GM23248 (cell line): ENCODE measurements at regions not wholly inside any gene's neighbourhood (a gene's known extent, or its start where the extent isn't known, plus 50 kb on each side); places are given as distances from the start of the nearest gene placed in this dataset.
A peak's percentile ranks its signal among the peaks of the same experiment; 100 is the strongest.

Experiments
- DNase-seq: peaks from one replicate; pipeline ENCODE4 v3.0.0-alpha.2; 2015
- H2AFZ ChIP-seq: fragments of 200-600 bp; sonication (generic); 2 replicates; pipeline ENCODE4 v1.6.1; 2016; ENCODE audit warnings: antibody characterized with exemption
- H3F3A ChIP-seq: fragments of 200-600 bp; sonication (generic); 2 replicates; pipeline ENCODE4 v1.6.1; 2016; ENCODE audit warnings: mild to moderate bottlenecking, antibody characterized with exemption, mixed run types; ENCODE audit not compliant: insufficient read depth
- H3K27ac ChIP-seq: fragments of 200-600 bp; sonication (generic); 2 replicates; pipeline ENCODE4 v1.5.1; 2016; ENCODE audit warnings: mild to moderate bottlenecking
- H3K27me3 ChIP-seq: fragments of 200-600 bp; sonication (generic); replicated peaks from 2 replicates; pipeline ENCODE4 v1.6.1; 2016; ENCODE audit warnings: mild to moderate bottlenecking; ENCODE audit not compliant: insufficient read depth
- H3K36me3 ChIP-seq: fragments of 200-600 bp; sonication (generic); 2 replicates; pipeline ENCODE4 v1.6.1; 2016; ENCODE audit warnings: low read depth, mild to moderate bottlenecking
- H3K4me1 ChIP-seq: fragments of 200-600 bp; sonication (generic); 2 replicates; pipeline ENCODE4 v1.6.1; 2016; ENCODE audit warnings: mild to moderate bottlenecking; ENCODE audit not compliant: insufficient read depth
- H3K4me2 ChIP-seq: fragments of 200-600 bp; sonication (generic); one replicate; pipeline ENCODE4 v1.6.1; 2016; ENCODE audit warnings: mild to moderate bottlenecking; ENCODE audit not compliant: unreplicated experiment
- H3K4me3 ChIP-seq: fragments of 200-600 bp; sonication (generic); 2 replicates; pipeline ENCODE4 v1.5.1; 2016; ENCODE audit warnings: mild to moderate bottlenecking
- H3K79me2 ChIP-seq: fragments of 200-600 bp; sonication (generic); 2 replicates; pipeline ENCODE4 v1.6.1; 2016; ENCODE audit warnings: mild to moderate bottlenecking; ENCODE audit not compliant: insufficient read depth
- H3K9ac ChIP-seq: fragments of 200-600 bp; sonication (generic); 2 replicates; pipeline ENCODE4 v1.6.1; 2016; ENCODE audit warnings: mild to moderate bottlenecking
- H3K9me2 ChIP-seq: fragments of 200-600 bp; sonication (generic); 2 replicates; pipeline ENCODE4 v1.6.1; 2016; ENCODE audit warnings: mixed run types, mild to moderate bottlenecking, moderate library complexity; ENCODE audit not compliant: insufficient read depth
- H3K9me3 ChIP-seq: fragments of 200-600 bp; sonication (generic); one replicate; pipeline ENCODE4 v1.6.1; 2017; ENCODE audit warnings: low read depth
- H4K20me1 ChIP-seq: fragments of 200-600 bp; sonication (generic); 2 replicates; pipeline ENCODE4 v1.6.0; 2016; ENCODE audit not compliant: insufficient read depth
- EZH2 ChIP-seq: fragments of 200-600 bp; sonication (generic); IDR thresholded peaks from 2 replicates; pipeline ENCODE4 v1.6.1; 2018; ENCODE audit warnings: antibody characterized with exemption, mild to moderate bottlenecking; ENCODE audit not compliant: insufficient read depth, poor library complexity, severe bottlenecking
- EZH2phosphoT487 ChIP-seq: fragments of 200-600 bp; sonication (generic); IDR thresholded peaks from 2 replicates; pipeline ENCODE4 v1.6.1; 2018; ENCODE audit warnings: antibody characterized with exemption, moderate library complexity, mild to moderate bottlenecking, low read depth; ENCODE audit not compliant: insufficient read depth
- WGBS, 2 experiments: methylation state at CpG; one replicate each; pipeline ENCODE4 v1.1.6; 2015 to 2017; ENCODE audit warnings: low lambda C conversion rate in 2 of 2, low coverage in 1 of 2; ENCODE audit errors: missing lambda C conversion rate in 2 of 2; 5-methylcytosine and 5-hydroxymethylcytosine counted together
- in situ Hi-C: fragments of 300-500 bp; cut with MboI; formaldehyde crosslinking; loops from 2 replicates; pipeline ENCODE4 v1.15.0; 2020

GRCh38 chr6:104558746-104559145, 301.0 kb downstream of the HACE1 start:
- no peaks in the 10 kb centered on the region for H3K79me2 ChIP-seq
- DNase-seq, result peak; percentile 22
- in situ Hi-C loops, result no loop called here

GRCh38 chr6:104548297-104548696, 311.4 kb downstream of the HACE1 start:
- Histone ChIP-seq H3F3A (no peaks in the 10 kb centered on the region), H3K4me2 (no peak overlapping the region), H3K9ac (no peak overlapping the region), H4K20me1 (no peaks in the 10 kb centered on the region), H3K27ac (no peak overlapping the region), H3K9me3 (no peaks in the 10 kb centered on the region), H2AFZ (no peak overlapping the region), H3K27me3 (no peaks in the 10 kb centered on the region), H3K36me3 (no peaks in the 10 kb centered on the region), H3K79me2 (no peaks in the 10 kb centered on the region), H3K4me1 (no peaks in the 10 kb centered on the region), H3K9me2 (no peaks in the 10 kb centered on the region), H3K4me3 (no peak overlapping the region)
- no peak for DNase-seq
- TF ChIP-seq EZH2phosphoT487 (no peak), EZH2 (no peak)
- WGBS, 2 experiments, result 32 to 36% methylated on average over 4 of the region's 4 CpGs
- in situ Hi-C loops, result no loop called here

More at GRCh38 chr6:104558746-104559145, 301.0 kb downstream of the HACE1 start:
- no peak overlapping the region for H3K27ac ChIP-seq
- no peaks in the 10 kb centered on the region for H3K36me3 ChIP-seq
- no peaks in the 10 kb centered on the region for H3K4me1 ChIP-seq
- no peak overlapping the region for H2AFZ ChIP-seq
- TF ChIP-seq EZH2phosphoT487 (no peak), EZH2 (no peak)
- H3K9ac ChIP-seq, result no peak overlapping the region
- no peak overlapping the region for H3K4me2 ChIP-seq
- H3K4me3 ChIP-seq, result no peak overlapping the region
- H3K9me3 ChIP-seq, result no peaks in the 10 kb centered on the region
- no peaks in the 10 kb centered on the region for H3K9me2 ChIP-seq
- H3K27me3 ChIP-seq, result no peaks in the 10 kb centered on the region
- 17 to 21% methylated on average over 3 of the region's 3 CpGs for WGBS, 2 experiments
- H4K20me1 ChIP-seq, result no peaks in the 10 kb centered on the region
- no peaks in the 10 kb centered on the region for H3F3A ChIP-seq

- peaks cover 3% of the 10 kb centered on the region; the same call in 1 of the 2 replicates for H3K4me1 ChIP-seq
- DNase-seq, result no peak
- H3K36me3 ChIP-seq, result no peaks in the 10 kb centered on the region
- H3K4me2 ChIP-seq, result no peak overlapping the region
- TF ChIP-seq EZH2phosphoT487 (no peak), EZH2 (no peak)
- H4K20me1 ChIP-seq, result no peaks in the 10 kb centered on the region
- no peak overlapping the region for H3K27ac ChIP-seq
- WGBS, 2 experiments, result 39 to 68% methylated on average over 1 of the region's 1 CpG
- in situ Hi-C loops, result no loop called here
- no peaks in the 10 kb centered on the region for H3F3A ChIP-seq
- no peak overlapping the region for H2AFZ ChIP-seq
- no peaks in the 10 kb centered on the region for H3K79me2 ChIP-seq
- peaks cover 5% of the 10 kb centered on the region; the same call in 1 of the 2 replicates for H3K27me3 ChIP-seq
- no peak overlapping the region for H3K4me3 ChIP-seq
- H3K9me3 ChIP-seq, result no peaks in the 10 kb centered on the region
- no peak overlapping the region for H3K9ac ChIP-seq
- H3K9me2 ChIP-seq, result no peaks in the 10 kb centered on the region
Measured at GRCh38 chr6:104541411-104541810, 318.3 kb downstream of the HACE1 start.

DNA sequence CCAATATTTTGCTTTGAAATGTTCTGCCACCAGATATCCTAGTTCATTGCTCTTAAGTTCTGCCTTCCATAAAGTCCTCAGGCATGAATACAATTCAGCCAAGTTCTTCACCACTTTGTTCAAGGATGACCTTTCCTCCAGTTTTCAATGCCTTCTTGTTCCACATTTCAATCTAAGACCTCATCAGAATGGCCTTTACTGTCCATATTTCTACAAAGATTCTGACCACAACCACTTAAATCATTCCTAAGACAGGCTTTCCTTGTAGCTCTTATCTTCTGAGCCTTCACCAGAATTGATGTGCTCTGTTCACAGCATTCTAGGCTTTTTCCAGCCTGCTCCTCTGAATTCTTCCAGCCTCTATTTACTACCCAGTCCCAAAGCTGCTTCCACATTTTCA, 319.0 kb downstream of the HACE1 start:
- Histone ChIP-seq H3K4me3 (no peak overlapping the region), H3F3A (no peaks in the 10 kb centered on the region), H3K36me3 (no peaks in the 10 kb centered on the region), H3K4me2 (no peak overlapping the region), H3K27me3 (peaks cover 5% of the 10 kb centered on the region; the same call in 1 of the 2 replicates), H3K4me1 (peaks cover 3% of the 10 kb centered on the region; the same call in 1 of the 2 replicates), H2AFZ (no peak overlapping the region), H3K79me2 (no peaks in the 10 kb centered on the region), H4K20me1 (no peaks in the 10 kb centered on the region), H3K9me2 (no peaks in the 10 kb centered on the region), H3K9ac (no peak overlapping the region), H3K9me3 (no peaks in the 10 kb centered on the region), H3K27ac (no peak overlapping the region)
- in situ Hi-C loops, result no loop called here
- TF ChIP-seq EZH2phosphoT487 (no peak), EZH2 (no peak)
- DNase-seq, result peak; percentile 28

- H3K27ac ChIP-seq, result no peak overlapping the region
- no peak overlapping the region for H3K4me3 ChIP-seq
- no peaks in the 10 kb centered on the region for H3K9me3 ChIP-seq
- H3K27me3 ChIP-seq, result peaks cover 5% of the 10 kb centered on the region; the same call in 1 of the 2 replicates
- no peak for DNase-seq
- H3K9ac ChIP-seq, result no peak overlapping the region
- no peak for TF ChIP-seq EZH2phosphoT487
- TF ChIP-seq EZH2, result no peak
- no peaks in the 10 kb centered on the region for H3F3A ChIP-seq
- no peaks in the 10 kb centered on the region for H3K79me2 ChIP-seq
- no peak overlapping the region for H2AFZ ChIP-seq
- no peaks in the 10 kb centered on the region for H4K20me1 ChIP-seq
- H3K9me2 ChIP-seq, result no peaks in the 10 kb centered on the region
- H3K36me3 ChIP-seq, result no peaks in the 10 kb centered on the region
- peaks cover 3% of the 10 kb centered on the region; the same call in 1 of the 2 replicates for H3K4me1 ChIP-seq
- no peak overlapping the region for H3K4me2 ChIP-seq
- in situ Hi-C loops, result no loop called here
Measured at GRCh38 chr6:104539173-104539572, 320.5 kb downstream of the HACE1 start.
